ENCODE measurements at regions not wholly inside any gene's neighbourhood (a gene's known extent, or its start where the extent isn't known, plus 50 kb on each side); places are given as distances from the start of the nearest gene placed in this dataset.

DNA sequence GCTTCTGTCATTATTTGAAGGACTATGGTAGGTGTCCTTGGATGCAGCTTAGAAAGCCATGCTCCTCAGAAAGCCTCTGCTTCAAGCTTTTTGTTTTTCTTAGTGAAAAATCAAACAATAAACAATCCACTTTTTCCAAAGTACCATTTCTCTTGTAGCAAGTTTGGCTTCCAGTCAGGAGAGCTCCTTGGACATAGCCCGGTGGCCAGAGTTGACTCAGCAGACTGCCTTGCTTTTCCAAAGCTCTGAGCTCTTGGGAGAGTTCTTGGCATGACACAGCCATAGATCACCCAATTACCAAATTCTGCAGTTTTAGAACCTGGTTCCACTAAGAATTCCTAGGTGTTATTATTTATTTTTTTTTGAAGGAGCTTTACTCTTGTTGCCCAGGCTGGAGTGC is 189.4 kb upstream of the MTPN start:
- Histone ChIP-seq H3K9me3 (no peaks in the 10 kb centered on the region), H3K4me3 (no peak overlapping the region), H3K27ac (no peak overlapping the region), H3K36me3 (no peaks in the 10 kb centered on the region), H3K27me3 (replicated peaks; ENCODE audit: insufficient read depth) (no peaks in the 10 kb centered on the region), H3K4me1 (replicated peaks) (no peaks in the 10 kb centered on the region)
- no peak for DNase-seq (ENCODE audit: low spot score)
- TF ChIP-seq POLR2A (IDR thresholded peaks at IDR 0.05), result no peak
- TF ChIP-seq POLR2AphosphoS5 (IDR thresholded peaks at IDR 0.05), result no peak
- TF ChIP-seq, protein P1, sequence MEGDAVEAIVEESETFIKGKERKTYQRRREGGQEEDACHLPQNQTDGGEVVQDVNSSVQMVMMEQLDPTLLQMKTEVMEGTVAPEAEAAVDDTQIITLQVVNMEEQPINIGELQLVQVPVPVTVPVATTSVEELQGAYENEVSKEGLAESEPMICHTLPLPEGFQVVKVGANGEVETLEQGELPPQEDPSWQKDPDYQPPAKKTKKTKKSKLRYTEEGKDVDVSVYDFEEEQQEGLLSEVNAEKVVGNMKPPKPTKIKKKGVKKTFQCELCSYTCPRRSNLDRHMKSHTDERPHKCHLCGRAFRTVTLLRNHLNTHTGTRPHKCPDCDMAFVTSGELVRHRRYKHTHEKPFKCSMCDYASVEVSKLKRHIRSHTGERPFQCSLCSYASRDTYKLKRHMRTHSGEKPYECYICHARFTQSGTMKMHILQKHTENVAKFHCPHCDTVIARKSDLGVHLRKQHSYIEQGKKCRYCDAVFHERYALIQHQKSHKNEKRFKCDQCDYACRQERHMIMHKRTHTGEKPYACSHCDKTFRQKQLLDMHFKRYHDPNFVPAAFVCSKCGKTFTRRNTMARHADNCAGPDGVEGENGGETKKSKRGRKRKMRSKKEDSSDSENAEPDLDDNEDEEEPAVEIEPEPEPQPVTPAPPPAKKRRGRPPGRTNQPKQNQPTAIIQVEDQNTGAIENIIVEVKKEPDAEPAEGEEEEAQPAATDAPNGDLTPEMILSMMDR (IDR thresholded peaks at IDR 0.05), result no peak
- intact Hi-C loops (cut with DNase I), result no loop called here
- 82% methylated on average over 1 of the region's 1 CpG for WGBS

DNA sequence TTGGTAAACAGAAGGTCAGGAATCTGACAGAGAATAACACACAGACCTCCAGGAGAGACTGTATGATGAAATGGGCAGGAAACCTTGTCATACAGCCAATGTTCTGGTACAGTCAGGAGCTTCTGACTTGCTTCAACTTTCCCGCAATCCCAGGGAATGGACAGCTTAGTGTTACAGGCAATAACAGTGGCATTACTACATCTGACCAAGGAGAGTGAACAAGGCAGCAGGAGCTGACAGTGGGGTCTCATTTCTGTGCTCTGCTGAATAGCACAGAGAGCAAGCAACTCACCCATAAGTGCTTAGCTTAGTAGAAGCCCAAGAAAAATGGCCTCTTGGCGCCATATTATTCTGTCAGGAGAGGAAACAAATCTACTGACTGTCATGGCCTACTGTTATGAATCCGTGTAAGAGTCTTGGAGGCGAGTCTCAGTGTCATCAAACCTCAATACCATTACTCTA is 186.2 kb upstream of the MTPN start:
- no peaks in the 10 kb centered on the region for H3K9me3 ChIP-seq
- H3K36me3 ChIP-seq, result no peaks in the 10 kb centered on the region
- intact Hi-C loops (cut with DNase I), result no loop called here
- H3K27me3 ChIP-seq (replicated peaks; ENCODE audit: insufficient read depth), result no peaks in the 10 kb centered on the region
- H3K4me1 ChIP-seq (replicated peaks), result no peaks in the 10 kb centered on the region
- 89% methylated on average over 4 of the region's 4 CpGs for WGBS
- DNase-seq (ENCODE audit: low spot score), result no peak
- TF ChIP-seq POLR2AphosphoS5 (IDR thresholded peaks at IDR 0.05) (no peak), POLR2A (IDR thresholded peaks at IDR 0.05) (no peak)
- TF ChIP-seq, protein P1 (IDR thresholded peaks at IDR 0.05), result no peak
- H3K4me3 ChIP-seq, result no peak overlapping the region
- no peak overlapping the region for H3K27ac ChIP-seq

DNA sequence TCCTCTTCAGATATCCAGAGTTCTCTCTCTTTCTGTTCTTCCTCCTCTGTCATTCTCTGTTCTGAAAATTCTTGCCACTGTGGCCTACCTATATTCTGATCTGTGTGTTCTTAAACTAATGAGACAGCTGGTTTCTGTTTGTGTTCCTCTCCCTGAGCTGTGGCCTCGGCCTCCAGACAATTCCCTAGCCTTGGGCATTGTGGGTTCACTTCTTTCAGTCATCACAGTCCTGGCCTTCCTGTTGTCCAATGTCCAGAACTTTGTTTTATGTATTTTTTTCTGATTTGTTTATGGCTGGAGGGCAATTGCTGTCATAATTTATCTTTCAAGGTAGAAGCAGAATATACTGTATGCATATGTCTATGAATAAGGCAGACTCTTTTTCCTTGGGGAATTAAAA is 173.2 kb upstream of the MTPN start:
- Histone ChIP-seq H3K4me3 (no peak overlapping the region), H3K36me3 (no peaks in the 10 kb centered on the region), H3K9me3 (no peaks in the 10 kb centered on the region), H3K27ac (no peak overlapping the region), H3K4me1 (replicated peaks) (no peaks in the 10 kb centered on the region), H3K27me3 (replicated peaks; ENCODE audit: insufficient read depth) (no peaks in the 10 kb centered on the region)
- WGBS, result 73% methylated on average over 1 of the region's 1 CpG
- intact Hi-C loops (cut with DNase I), result no loop called here
- no peak for DNase-seq (ENCODE audit: low spot score)
- TF ChIP-seq POLR2AphosphoS5 (IDR thresholded peaks at IDR 0.05) (no peak), POLR2A (IDR thresholded peaks at IDR 0.05) (no peak)
- TF ChIP-seq, protein P1 (IDR thresholded peaks at IDR 0.05), result no peak

DNA sequence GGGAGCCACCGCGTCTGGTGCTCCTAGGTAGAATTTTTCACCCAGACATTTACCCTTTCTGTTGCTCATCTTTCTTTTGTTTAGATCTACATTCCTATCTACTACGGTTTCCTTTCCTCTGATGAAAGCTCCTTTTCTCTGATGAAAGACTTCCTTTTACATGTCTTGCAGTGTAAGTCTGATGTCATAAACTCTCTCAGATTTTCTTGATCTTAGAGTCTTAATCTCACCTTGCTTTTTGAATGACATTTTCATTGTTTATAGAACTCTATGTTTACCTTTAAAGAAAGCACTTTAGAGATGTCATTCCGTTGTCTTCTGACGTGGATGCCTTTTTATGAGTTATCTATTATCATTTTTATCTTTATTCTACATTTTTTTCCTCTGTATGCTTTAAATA is 171.8 kb upstream of the MTPN start:
- WGBS, result 34% methylated on average over 5 of the region's 5 CpGs
- DNase-seq (ENCODE audit: low spot score), result no peak
- no peaks in the 10 kb centered on the region for H3K36me3 ChIP-seq

DNA sequence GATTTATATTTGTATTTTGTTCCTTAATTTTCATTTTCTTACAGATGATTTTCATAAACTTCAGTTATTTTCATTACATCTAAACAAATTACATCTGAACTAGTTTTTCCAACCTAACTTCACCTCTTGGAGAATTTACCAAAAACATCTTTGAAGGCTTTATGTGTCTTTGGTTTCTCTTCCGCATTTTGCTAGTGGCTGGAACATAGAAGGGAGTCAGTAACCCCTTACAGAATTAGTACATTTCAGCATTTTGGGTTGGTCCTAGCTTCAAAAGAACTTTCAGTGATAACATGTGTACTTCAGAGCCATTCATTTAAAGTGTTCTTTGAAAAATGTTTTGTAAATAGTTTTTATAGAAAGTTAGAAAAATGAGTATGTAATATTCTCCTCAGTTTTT is 169.8 kb upstream of the MTPN start:
- 98% methylated on average over 1 of the region's 1 CpG for WGBS
- intact Hi-C loops (cut with DNase I), result no loop called here
- no peaks in the 10 kb centered on the region for H3K4me1 ChIP-seq (replicated peaks)

More for the DNA sequence above, 171.8 kb upstream of the MTPN start:
- H3K27me3 ChIP-seq (replicated peaks; ENCODE audit: insufficient read depth), result no peaks in the 10 kb centered on the region
- no peaks in the 10 kb centered on the region for H3K9me3 ChIP-seq
- H3K4me3 ChIP-seq, result no peak overlapping the region
- intact Hi-C loops (cut with DNase I), result no loop called here
- TF ChIP-seq POLR2A (IDR thresholded peaks at IDR 0.05) (no peak), POLR2AphosphoS5 (IDR thresholded peaks at IDR 0.05) (no peak)
- TF ChIP-seq, protein P1 (IDR thresholded peaks at IDR 0.05), result no peak
- H3K4me1 ChIP-seq (replicated peaks), result no peaks in the 10 kb centered on the region
- no peak overlapping the region for H3K27ac ChIP-seq

More for the DNA sequence above, 169.8 kb upstream of the MTPN start:
- no peaks in the 10 kb centered on the region for H3K36me3 ChIP-seq
- no peak for DNase-seq (ENCODE audit: low spot score)
- H3K9me3 ChIP-seq, result no peaks in the 10 kb centered on the region
- TF ChIP-seq POLR2A (IDR thresholded peaks at IDR 0.05), result no peak
- no peak for TF ChIP-seq POLR2AphosphoS5 (IDR thresholded peaks at IDR 0.05)
- TF ChIP-seq, protein P1 (IDR thresholded peaks at IDR 0.05), result no peak
- no peak overlapping the region for H3K27ac ChIP-seq
- no peaks in the 10 kb centered on the region for H3K27me3 ChIP-seq (replicated peaks; ENCODE audit: insufficient read depth)
- H3K4me3 ChIP-seq, result no peak overlapping the region

All from prostate gland (tissue), 2 donors.